ENCODE measurements at regions not wholly inside any gene's neighbourhood (a gene's known extent, or its start where the extent isn't known, plus 50 kb on each side); places are given as distances from the start of the nearest gene placed in this dataset.

DNA sequence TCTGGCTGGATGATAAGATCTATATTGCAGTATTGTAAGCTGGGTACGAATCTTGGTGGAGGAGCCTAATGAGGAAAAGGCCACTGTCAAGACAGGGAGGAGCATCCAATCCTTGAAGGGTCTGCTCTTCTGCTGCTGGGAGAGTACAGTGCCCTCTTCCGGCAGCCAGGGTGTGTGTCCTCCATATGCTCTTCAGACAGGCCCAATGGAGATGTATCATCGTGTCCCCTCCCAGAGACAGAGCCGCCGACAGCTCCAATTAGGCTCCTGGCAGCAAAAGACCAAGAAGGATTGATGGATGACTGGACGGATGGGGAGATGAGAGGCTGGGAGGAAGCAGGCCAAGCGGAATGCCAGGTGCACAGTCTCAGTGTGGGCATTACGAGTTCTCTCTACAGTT is 51.6 kb upstream of the PIWIL1 start:
- TF ChIP-seq POLR2A (IDR thresholded peaks at IDR 0.05) (no peak), POLR2AphosphoS5 (IDR thresholded peaks at IDR 0.05) (no peak)
- TF ChIP-seq, protein P1, sequence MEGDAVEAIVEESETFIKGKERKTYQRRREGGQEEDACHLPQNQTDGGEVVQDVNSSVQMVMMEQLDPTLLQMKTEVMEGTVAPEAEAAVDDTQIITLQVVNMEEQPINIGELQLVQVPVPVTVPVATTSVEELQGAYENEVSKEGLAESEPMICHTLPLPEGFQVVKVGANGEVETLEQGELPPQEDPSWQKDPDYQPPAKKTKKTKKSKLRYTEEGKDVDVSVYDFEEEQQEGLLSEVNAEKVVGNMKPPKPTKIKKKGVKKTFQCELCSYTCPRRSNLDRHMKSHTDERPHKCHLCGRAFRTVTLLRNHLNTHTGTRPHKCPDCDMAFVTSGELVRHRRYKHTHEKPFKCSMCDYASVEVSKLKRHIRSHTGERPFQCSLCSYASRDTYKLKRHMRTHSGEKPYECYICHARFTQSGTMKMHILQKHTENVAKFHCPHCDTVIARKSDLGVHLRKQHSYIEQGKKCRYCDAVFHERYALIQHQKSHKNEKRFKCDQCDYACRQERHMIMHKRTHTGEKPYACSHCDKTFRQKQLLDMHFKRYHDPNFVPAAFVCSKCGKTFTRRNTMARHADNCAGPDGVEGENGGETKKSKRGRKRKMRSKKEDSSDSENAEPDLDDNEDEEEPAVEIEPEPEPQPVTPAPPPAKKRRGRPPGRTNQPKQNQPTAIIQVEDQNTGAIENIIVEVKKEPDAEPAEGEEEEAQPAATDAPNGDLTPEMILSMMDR (IDR thresholded peaks at IDR 0.05 in 8 of 11, conservative IDR thresholded peaks at IDR 0.05 in 3 of 11) = no peak

All from spleen (tissue), 7 donors.